NCI-H510A (cell line): ENCODE measurements at regions not wholly inside any gene's neighbourhood (a gene's known extent, or its start where the extent isn't known, plus 50 kb on each side); places are given as distances from the start of the nearest gene placed in this dataset.

Experiments used
- DNase-seq: peaks from one replicate; lab custom pipeline; 2025; lab: John Stamatoyannopoulos, UW

GRCh38 chr15:93196135-93196670 is 107.2 kb upstream of the RGMA start:
- DNase-seq, result no peak

DNA sequence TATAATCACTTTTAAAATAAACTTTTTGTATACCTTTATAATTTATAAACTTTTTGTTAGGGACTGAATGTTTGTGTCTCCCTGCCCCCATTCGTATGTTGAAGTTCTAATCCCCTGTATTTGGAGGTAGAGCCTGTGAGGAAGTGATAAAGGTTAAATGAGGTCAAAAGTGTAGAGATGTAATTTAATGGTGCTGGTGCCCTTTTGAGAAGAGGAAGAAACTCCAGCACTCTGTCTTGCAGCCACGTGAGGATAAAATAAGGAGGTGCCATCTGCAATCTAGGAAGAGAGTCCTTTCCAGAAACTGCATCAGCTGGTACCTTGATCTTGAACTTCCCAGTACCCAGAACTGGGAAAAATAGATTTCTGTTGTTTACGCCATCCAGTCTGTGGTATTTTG is 106.1 kb upstream of the RGMA start:
- no peak for DNase-seq

DNA sequence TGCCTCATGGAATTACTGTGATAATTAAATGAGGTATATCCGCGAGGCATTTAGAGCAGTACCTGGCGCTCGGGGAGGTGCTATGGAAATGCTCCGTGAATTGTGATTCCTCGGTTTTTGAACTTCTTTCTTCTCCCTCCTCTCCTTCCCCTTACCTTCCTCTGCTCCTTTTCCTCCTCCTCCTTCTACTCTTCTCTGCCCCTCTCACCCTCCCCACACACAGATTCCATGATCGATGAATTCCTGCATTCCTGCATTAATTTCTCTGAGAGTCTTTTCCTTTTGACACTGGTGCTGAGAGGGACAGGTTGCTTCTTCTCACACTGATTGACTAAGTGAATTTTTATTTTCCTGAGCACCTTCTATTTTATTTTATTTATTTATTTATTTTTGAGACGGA is 101.2 kb upstream of the RGMA start:
- DNase-seq, result no peak

DNA sequence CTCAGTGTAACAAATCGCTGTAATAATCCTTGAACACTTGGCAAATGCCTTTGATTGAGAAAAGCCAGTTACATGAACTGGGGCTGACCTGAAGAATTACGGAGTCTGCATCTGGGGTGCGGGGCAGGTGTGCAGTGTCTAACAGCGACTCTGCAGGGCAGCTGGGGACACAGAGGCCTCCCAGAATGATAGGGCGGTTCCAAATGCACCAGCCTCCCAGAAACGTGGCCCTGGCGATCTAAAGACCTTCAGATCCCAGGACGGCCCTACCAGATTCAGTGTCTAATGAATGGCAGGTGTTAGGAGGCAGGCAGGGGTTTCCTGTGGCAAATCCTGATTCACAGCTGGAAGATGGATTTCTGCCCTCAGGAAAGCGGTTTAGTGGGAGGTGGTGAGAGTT is 100.5 kb upstream of the RGMA start:
- no peak for DNase-seq

- no peak for DNase-seq
Measured at GRCh38 chr15:93188236-93188635, 99.2 kb upstream of the RGMA start.

GRCh38 chr15:93185796-93186195 is 96.8 kb upstream of the RGMA start:
- no peak for DNase-seq

DNA sequence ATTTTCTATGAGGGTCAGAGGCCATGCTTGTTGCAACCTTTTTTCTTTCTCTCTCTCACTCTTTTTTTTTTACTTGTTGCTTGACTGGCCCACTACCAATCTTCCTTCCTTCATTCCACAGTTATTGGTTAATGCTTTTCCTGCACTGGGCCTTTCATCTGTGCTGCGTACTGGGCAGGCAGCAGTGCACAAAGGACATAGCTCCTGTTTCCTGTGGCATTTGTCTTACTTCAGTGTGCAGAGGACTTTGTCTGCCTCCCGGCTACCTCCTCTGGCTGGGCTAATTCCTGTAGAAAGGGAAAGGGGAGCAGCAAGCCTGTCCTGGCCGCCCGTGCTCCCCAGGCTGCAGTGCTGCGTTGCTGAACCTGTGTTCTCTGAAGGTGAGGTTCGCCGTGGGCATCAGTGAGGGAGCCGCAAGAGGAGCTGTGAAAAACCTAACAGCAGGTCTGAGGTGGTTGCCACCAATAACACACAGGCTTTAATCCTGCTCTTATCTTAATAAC is 93.7 kb upstream of the RGMA start:
- DNase-seq, result no peak

GRCh38 chr15:93180656-93181055 is 91.6 kb upstream of the RGMA start:
- DNase-seq, result no peak

DNA sequence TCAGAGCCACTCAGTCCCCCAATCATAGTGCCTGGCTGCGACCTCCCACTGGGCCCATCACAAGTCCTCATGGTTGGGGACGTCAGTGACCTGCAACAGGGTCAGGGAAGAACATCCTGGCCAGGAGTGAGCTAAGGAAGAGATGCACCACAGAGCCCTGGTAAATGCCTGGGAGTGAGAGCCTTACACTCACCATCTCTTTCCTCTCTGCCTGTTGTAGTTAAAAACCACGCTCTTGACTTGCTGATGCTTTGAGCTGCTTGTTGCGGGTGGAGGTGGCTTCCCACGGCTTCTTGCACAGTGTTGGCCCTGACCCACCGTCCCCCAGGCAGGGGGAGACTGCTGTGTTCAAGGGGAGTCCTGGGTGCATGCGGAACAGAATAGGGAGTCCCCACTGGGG is 91.1 kb upstream of the RGMA start:
- DNase-seq, result no peak

DNA sequence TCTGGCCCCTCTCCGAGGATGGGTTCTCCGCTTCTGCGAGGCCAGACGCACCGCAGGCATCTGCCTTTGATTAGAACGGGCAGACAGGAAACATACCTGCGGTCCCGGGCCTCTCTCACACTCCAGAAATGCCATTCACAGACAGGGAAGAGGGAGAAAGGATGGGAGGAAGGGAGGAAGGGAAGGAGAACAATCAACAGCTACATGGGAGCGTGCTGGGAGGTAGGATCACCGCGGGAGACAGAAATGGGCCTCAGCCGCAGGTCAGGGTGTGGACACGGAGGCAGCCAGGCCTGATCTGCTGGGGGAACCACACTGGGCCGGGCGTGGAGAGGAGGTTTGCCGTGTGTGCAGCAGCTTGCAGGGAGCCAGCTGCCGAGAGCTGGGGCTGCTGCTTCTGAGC is 90.7 kb upstream of the RGMA start:
- no peak for DNase-seq

DNA sequence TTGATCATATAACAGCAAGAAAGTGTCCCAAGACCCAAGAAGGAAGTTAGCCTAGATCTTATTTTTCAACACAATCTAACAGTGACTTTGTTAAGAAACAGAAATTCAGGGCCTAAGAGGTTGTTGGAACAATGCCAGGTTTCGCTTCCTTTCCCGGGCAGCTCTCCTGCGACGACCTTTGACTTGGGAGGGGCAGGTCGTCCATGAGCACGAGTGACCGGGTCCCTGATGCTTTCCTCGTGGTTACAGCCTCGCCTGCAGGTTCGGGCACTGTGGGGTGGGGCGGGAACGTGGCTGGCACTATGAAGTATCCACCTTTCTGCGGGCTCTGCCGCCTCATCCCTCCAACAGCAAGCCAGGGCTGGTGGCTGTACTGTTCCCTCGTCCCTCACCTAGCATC is 90.1 kb upstream of the RGMA start:
- no peak for DNase-seq

GRCh38 chr15:93178371-93178770 is 89.4 kb upstream of the RGMA start:
- no peak for DNase-seq

DNA sequence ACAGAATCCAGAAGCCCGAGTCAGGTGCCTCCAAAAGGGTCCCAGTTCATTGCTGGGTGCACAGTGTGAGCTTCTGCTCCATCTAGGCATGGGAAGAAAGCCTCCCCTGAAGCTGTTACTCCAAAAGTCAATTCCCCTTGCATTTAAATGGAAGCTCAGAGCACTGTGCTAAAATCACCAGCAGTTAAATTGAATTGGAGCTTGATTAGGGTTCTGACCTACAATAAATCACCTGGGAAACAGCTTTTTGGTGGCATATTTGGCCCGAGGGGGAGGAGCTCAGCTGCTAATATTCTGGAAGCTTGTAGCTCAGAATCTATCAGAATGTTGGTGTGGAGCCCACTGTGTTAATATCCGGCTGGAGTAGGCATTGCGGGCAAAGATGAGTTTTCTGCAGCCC is 87.1 kb upstream of the RGMA start:
- no peak for DNase-seq

DNA sequence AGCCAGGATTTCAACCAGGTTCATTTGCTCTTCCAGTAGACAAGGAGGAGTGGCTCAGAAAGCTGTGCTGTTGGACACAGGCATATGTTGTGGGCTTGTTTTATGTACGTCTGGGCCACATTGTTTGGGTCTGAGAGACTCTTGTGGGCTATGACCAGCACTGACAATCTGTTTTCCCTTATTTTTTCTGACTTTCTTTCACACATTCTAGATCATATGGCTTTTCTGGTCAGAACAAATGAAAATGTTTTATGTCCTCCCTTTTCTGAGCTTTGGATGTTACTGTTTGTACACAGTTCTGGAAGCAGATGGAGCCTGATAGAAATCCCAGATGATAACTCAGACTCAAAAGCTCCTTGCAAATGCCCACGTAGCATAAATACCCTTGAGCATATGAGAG is 85.8 kb upstream of the RGMA start:
- DNase-seq, result no peak

DNA sequence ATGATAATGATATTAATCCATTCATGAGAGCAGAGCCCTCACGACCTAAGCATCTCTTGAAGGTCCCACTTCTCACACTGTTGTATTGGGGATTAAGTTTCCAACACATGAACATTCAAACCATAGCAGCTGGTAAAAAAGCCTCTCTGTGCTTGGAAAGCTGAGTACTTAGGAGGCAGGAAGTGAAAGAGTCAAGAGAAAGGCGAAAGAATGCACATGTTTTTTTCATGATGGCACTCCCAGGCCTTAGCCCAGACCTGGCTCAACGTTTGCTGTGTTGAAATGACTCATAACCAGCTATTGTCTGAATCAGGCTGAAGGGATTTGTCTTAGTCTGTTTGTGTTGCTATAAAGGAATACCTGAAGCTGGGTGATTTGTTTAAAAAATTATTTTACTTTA is 84.4 kb upstream of the RGMA start:
- no peak for DNase-seq

DNA sequence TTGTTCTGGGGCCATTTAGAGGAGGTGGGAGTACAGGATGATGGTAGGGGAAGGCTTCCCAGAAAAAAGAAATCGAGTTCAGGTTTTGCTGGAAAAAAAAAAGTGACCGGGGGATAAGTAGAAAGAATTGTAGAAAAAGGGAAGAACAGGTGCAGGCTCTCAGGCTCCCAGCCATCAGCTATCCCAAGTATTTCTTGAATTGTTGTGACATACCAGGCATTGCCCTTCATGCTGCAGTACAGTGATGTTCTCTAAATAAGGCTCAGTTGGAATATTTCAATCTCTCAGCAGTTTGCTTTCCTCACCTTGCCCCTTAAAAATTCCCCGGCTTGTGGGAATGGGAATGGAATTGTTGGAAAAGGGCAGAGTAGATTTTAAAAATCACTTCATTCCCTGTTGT is 82.5 kb upstream of the RGMA start:
- DNase-seq, result no peak

DNA sequence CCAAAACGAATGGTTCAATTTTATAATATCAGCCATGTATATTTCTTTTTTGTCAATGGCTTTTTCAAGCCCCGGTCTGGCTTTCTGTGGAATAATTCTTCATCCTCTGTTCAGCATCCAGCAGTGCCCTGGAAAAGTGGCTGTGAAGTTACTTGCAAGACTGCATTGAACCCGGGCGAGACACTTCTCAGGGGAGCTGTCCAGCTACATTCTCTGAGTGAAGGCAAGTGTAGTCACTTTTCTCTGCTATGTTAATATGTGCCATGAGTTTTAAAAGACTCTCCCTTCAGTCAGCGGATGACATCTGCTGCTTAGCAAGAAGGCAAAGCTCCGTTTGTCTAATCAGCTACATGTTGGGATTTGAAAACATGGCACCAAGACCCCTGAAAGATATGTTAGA is 81.3 kb upstream of the RGMA start:
- no peak for DNase-seq

DNA sequence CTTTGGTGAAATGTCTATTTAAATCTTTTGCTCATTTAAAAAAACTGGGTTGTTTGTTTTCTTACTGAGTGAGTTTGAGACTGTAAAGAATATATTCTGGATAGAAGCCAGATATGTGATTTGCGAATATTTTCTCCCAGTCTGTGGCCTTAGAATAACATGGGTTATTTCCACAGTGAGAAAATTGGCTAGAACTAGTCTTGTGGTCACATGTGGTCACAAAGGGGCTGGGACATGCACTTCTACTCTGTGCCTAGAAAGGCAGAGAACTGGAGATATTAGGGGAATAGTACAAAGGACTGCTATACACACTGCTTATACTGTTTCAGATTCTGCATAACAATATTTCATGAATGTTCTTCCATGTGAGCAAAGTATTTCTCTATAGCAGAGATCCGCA is 79.9 kb upstream of the RGMA start:
- DNase-seq, result no peak

GRCh38 chr15:93167291-93167690 is 78.3 kb upstream of the RGMA start:
- DNase-seq, result no peak

GRCh38 chr15:93166675-93167074 is 77.7 kb upstream of the RGMA start:
- no peak for DNase-seq

- DNase-seq, result no peak
Measured at GRCh38 chr15:93165734-93166470, 76.9 kb upstream of the RGMA start.

- no peak for DNase-seq
Measured at GRCh38 chr15:93164409-93164808, 75.4 kb upstream of the RGMA start.

DNA sequence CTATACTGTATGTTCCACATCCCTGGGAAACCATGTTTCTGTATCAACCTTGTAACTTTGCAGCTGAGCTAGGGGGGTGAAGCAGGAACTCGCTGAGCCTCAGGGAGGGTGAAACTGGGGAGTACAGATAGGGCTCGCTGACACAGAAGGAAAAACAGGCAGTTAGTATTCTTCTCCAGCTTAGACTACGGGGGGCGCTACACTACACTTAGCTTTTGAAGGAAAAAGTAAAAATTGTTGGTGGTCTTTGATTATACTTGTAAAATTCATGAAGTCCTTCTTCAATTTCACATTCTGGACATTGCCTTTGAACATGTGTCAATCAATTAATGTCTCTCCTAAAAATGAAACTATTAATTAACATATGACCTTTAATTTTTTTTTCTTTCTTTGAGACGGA is 73.5 kb upstream of the RGMA start:
- DNase-seq, result no peak

GRCh38 chr15:93159930-93160329 is 70.9 kb upstream of the RGMA start:
- DNase-seq, result no peak
